Fibroblast of lung (primary cell): ENCODE measurements at regions not wholly inside any gene's neighbourhood (a gene's known extent, or its start where the extent isn't known, plus 50 kb on each side); places are given as distances from the start of the nearest gene placed in this dataset.

ENCODE experiments used
- CTCF ChIP-seq, 2 donors: IDR thresholded peaks in 1 of 2; conservative IDR thresholded peaks in 1 of 2; 1 replicate in 1 of 2; 2 replicates in 1 of 2; pipeline ENCODE4 v1.5.1; 2011 to 2012; ENCODE audit warnings: low read length in 2 of 2, control low read depth in 1 of 2, inconsistent platforms in 1 of 2, low read depth in 1 of 2, mild to moderate bottlenecking in 1 of 2
- EZH2 ChIP-seq: IDR thresholded peaks from 2 replicates; pipeline ENCODE4 v1.5.1; 2012; ENCODE audit warnings: low read length, control low read depth, mild to moderate bottlenecking; ENCODE audit errors: missing control alignments

- TF ChIP-seq EZH2, result no peak
- TF ChIP-seq CTCF (conservative IDR thresholded peaks at IDR 0.05 in 1 of 2, IDR thresholded peaks at IDR 0.05 in 1 of 2; ENCODE audit: low read depth in 1 of 2, low read length in 2 of 2), result no peak
Measured at GRCh38 chr14:22011253-22011642, 337.6 kb upstream of the OR4E1 start.
